Body of pancreas (tissue), 4 donors: ENCODE measurements at regions not wholly inside any gene's neighbourhood (a gene's known extent, or its start where the extent isn't known, plus 50 kb on each side); places are given as distances from the start of the nearest gene placed in this dataset.

Experiments
- CTCF ChIP-seq, 7 experiments: fragments of 450-650 bp in 4 of 7; fragments of 200-600 bp in 3 of 7; sonication (generic) in 3 of 7; IDR thresholded peaks; one replicate each; pipeline ENCODE4 v1.5.1; 2016 to 2019; ENCODE audit warnings: antibody characterized with exemption in 7 of 7
- POLR2A ChIP-seq, 3 donors: fragments of 450-650 bp; IDR thresholded peaks; one replicate each; pipeline ENCODE4 v1.6.1; 2016; ENCODE audit warnings: antibody characterized with exemption in 3 of 3, mild to moderate bottlenecking in 2 of 3

- no peak for TF ChIP-seq CTCF (IDR thresholded peaks at IDR 0.05)
- TF ChIP-seq POLR2A (IDR thresholded peaks at IDR 0.05), result no peak
These were observed 196.8 kb downstream of the ADRA2A start for GRCh38 chr10:111273635-111274034.
